ENCODE measurements at regions not wholly inside any gene's neighbourhood (a gene's known extent, or its start where the extent isn't known, plus 50 kb on each side); places are given as distances from the start of the nearest gene placed in this dataset.
"Not testable (repeated sequence)": the region's sequence is repeated elsewhere in the genome, so short reads cannot be mapped to it uniquely, and the experiment has no call there.

DNA sequence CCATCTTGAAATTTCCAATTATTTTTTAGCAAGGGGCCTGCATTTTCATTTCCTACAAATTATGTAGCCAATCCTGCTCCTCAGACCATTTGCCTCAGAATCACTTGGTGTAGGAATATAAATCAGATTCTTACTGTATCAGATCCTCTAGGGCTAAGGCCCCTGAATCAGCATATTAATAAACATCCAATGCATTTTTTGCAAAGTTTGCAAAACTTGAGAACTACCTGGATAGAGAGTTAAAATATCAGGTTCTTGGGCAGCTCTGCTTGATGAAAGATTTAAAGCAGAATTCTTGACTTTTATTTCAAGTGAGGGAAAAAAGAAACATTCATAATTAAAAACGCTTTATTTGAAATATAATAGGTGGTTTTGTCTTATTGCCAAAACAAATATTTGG is 82.2 kb upstream of the MAN1A1 start:
- TF ChIP-seq, protein P1, sequence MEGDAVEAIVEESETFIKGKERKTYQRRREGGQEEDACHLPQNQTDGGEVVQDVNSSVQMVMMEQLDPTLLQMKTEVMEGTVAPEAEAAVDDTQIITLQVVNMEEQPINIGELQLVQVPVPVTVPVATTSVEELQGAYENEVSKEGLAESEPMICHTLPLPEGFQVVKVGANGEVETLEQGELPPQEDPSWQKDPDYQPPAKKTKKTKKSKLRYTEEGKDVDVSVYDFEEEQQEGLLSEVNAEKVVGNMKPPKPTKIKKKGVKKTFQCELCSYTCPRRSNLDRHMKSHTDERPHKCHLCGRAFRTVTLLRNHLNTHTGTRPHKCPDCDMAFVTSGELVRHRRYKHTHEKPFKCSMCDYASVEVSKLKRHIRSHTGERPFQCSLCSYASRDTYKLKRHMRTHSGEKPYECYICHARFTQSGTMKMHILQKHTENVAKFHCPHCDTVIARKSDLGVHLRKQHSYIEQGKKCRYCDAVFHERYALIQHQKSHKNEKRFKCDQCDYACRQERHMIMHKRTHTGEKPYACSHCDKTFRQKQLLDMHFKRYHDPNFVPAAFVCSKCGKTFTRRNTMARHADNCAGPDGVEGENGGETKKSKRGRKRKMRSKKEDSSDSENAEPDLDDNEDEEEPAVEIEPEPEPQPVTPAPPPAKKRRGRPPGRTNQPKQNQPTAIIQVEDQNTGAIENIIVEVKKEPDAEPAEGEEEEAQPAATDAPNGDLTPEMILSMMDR (IDR thresholded peaks at IDR 0.05), result no peak
- no peak for DNase-seq (ENCODE audit: low spot score)
- Mint-ChIP-seq H3K36me3 (ENCODE audit: low read depth) (no peaks in the 10 kb centered on the region), H3K4me1 (ENCODE audit: low read depth) (no peaks in the 10 kb centered on the region), H3K9me3 (ENCODE audit: low read depth) (no peaks in the 10 kb centered on the region), H3K27ac (ENCODE audit: unreplicated experiment) (no peak overlapping the region), H3K4me3 (ENCODE audit: unreplicated experiment) (no peak overlapping the region), H3K27me3 (ENCODE audit: low read depth) (peaks cover 9% of the 10 kb centered on the region)

DNA sequence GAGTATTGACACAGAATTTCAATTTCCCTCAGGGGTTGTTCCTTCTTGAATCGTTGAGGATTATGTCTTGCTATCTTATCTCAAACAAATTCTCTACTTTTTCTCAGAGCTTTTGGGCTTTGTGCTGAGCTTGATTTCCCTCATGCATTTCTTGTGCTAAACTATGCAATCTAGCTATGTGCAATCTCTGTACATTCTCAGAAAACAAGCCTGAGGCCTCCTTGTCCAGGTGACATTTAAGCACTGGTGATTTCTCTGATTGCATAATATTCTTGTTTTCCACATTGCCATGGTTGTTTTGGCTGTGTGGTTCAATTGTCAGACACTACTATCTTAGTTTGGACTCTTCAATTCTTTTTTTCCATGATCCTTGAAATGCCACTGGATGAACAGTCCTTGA is 81.2 kb upstream of the MAN1A1 start:
- Mint-ChIP-seq H3K4me3 (ENCODE audit: unreplicated experiment) (no peak overlapping the region), H3K4me1 (ENCODE audit: low read depth) (no peaks in the 10 kb centered on the region), H3K9me3 (ENCODE audit: low read depth) (no peaks in the 10 kb centered on the region), H3K27ac (ENCODE audit: unreplicated experiment) (no peak overlapping the region), H3K36me3 (ENCODE audit: low read depth) (no peaks in the 10 kb centered on the region), H3K27me3 (ENCODE audit: low read depth) (peaks cover 9% of the 10 kb centered on the region)
- DNase-seq (ENCODE audit: low spot score), result no peak
- TF ChIP-seq, protein P1 (IDR thresholded peaks at IDR 0.05), result no peak

DNA sequence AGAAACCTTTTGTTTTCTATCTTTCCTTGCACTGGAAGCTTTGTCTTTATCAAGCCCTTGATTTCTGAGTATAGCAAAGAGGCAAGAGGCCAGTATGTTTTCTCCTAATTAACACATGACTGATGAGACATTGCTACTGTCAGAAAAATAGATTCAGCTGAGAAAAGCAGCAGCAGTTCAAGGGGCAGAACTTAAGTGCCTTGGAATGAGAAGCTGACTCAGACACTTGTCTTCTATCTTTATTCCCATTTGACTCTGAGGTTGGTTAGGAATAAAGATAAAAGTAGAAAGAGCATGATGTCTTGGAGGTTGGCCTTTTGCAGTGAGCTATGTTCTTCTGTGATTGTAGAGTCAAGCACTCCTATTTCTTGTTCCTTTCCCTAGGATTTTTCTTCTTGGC is 79.1 kb upstream of the MAN1A1 start:
- TF ChIP-seq, protein P1 (IDR thresholded peaks at IDR 0.05), result no peak
- no peaks in the 10 kb centered on the region for H3K9me3 Mint-ChIP-seq (ENCODE audit: low read depth)
- H3K4me1 Mint-ChIP-seq (ENCODE audit: low read depth), result no peaks in the 10 kb centered on the region
- no peak overlapping the region for H3K4me3 Mint-ChIP-seq (ENCODE audit: unreplicated experiment)
- H3K27ac Mint-ChIP-seq (ENCODE audit: unreplicated experiment), result no peak overlapping the region
- H3K36me3 Mint-ChIP-seq (ENCODE audit: low read depth), result no peaks in the 10 kb centered on the region
- peaks cover 8% of the 10 kb centered on the region for H3K27me3 Mint-ChIP-seq (ENCODE audit: low read depth)
- DNase-seq (ENCODE audit: low spot score), result no peak

DNA sequence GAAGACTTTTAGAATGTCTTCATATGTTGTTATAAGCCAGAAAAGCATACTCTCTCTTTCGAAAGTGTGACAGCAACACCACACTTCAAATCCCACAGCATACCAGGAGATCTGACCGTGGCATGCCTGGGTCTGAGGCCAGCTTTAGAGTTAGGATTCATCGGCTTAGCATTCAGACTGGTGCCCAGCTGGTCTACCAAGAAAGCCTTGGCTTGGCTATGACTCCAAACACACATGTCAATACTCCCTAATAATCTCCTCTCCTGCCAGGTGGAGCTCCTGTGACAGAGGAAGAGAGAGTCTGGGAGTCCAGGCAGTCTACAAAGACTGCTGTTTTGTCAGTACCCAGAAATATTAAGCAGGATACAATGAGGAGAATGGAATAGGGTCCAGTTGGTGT is 77.1 kb upstream of the MAN1A1 start:
- Mint-ChIP-seq H3K27ac (ENCODE audit: unreplicated experiment) (no peak overlapping the region), H3K36me3 (ENCODE audit: low read depth) (no peaks in the 10 kb centered on the region), H3K4me1 (ENCODE audit: low read depth) (no peaks in the 10 kb centered on the region), H3K9me3 (ENCODE audit: low read depth) (peaks cover under 1% of the 10 kb centered on the region), H3K4me3 (ENCODE audit: unreplicated experiment) (no peak overlapping the region), H3K27me3 (ENCODE audit: low read depth) (peaks cover 6% of the 10 kb centered on the region)
- no peak for DNase-seq (ENCODE audit: low spot score)
- TF ChIP-seq, protein P1 (IDR thresholded peaks at IDR 0.05), result no peak

DNA sequence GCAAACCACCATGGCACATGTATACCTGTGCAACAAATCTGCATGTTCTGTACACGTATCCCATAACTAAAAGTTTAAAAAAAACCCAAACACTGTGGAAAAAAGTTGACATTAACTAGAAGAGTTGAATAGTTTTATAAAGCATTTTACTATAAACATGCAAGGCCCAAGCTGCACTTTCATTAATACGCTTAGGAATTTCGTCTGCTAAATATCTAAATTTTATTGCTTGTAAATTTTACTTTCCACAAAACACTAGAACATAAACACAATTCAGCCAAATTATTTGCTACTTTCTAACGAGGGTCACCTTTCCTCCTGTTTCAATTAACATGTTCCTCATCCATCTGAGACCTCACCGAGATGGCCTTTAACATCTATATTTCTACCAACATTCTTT is 74.4 kb upstream of the MAN1A1 start:
- peaks cover 23% of the 10 kb centered on the region for H3K9me3 Mint-ChIP-seq (ENCODE audit: low read depth)
- DNase-seq (ENCODE audit: low spot score), result no peak
- H3K27me3 Mint-ChIP-seq (ENCODE audit: low read depth), result peaks cover 6% of the 10 kb centered on the region
- peaks cover 9% of the 10 kb centered on the region for H3K36me3 Mint-ChIP-seq (ENCODE audit: low read depth)
- H3K4me3 Mint-ChIP-seq (ENCODE audit: unreplicated experiment), result no peak overlapping the region
- TF ChIP-seq, protein P1 (IDR thresholded peaks at IDR 0.05), result no peak
- no peak overlapping the region for H3K27ac Mint-ChIP-seq (ENCODE audit: unreplicated experiment)
- no peaks in the 10 kb centered on the region for H3K4me1 Mint-ChIP-seq (ENCODE audit: low read depth)

DNA sequence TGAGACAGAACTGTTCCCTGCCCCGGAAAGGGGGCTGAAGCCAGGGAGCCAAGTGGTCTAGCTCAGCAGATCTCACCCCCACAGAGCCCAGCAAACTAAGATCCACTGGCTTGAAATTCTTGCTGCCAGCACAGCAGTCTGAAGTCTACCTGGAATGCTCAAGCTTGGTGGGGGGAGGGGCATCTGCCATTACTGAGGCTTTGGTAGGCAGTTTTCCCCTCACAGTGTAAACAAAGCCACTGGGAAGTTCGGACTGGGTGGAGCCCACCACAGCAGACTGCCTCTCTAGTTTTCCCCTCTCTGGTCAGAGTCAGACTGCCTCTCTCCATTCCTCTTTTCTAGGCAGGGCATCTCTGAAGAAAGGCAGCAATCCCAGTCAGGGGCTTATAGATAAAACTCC is 68.5 kb upstream of the MAN1A1 start:
- not testable (repeated sequence) for H3K36me3 Mint-ChIP-seq (ENCODE audit: low read depth); H3K27ac Mint-ChIP-seq (ENCODE audit: unreplicated experiment); H3K4me1 Mint-ChIP-seq (ENCODE audit: low read depth); H3K27me3 Mint-ChIP-seq (ENCODE audit: low read depth); DNase-seq (ENCODE audit: low spot score); H3K4me3 Mint-ChIP-seq (ENCODE audit: unreplicated experiment)
- peaks cover 45% of the 10 kb centered on the region for H3K9me3 Mint-ChIP-seq (ENCODE audit: low read depth)

All from chondrocyte (in vitro differentiated cells).